HUES6 (cell line): ENCODE measurements at regions not wholly inside any gene's neighbourhood (a gene's known extent, or its start where the extent isn't known, plus 50 kb on each side); places are given as distances from the start of the nearest gene placed in this dataset.

Source experiments
- H3K27ac ChIP-seq: 2 replicates; pipeline ENCODE4 v1.7.0; 2013; ENCODE audit warnings: low read depth, mild to moderate bottlenecking, low read length, inconsistent platforms
- H3K27me3 ChIP-seq: 2 replicates; pipeline ENCODE4 v1.6.1; 2013; ENCODE audit warnings: low read length; ENCODE audit not compliant: control insufficient read depth, insufficient read depth
- H3K36me3 ChIP-seq: 2 replicates; pipeline ENCODE4 v1.6.1; 2013; ENCODE audit warnings: low read length; ENCODE audit not compliant: control insufficient read depth, insufficient read depth
- H3K4me1 ChIP-seq: 2 replicates; pipeline ENCODE4 v1.6.1; 2013; ENCODE audit warnings: low read length; ENCODE audit not compliant: control insufficient read depth, insufficient read depth
- H3K4me3 ChIP-seq: 2 replicates; pipeline ENCODE4 v1.5.1; 2013; ENCODE audit warnings: low read depth, low read length
- H3K9ac ChIP-seq: one replicate; pipeline ENCODE4 v1.6.1; 2013; ENCODE audit warnings: mild to moderate bottlenecking, low read length
- H3K9me3 ChIP-seq: 2 replicates; pipeline ENCODE4 v1.6.1; 2013; ENCODE audit warnings: low read depth, low read length; ENCODE audit not compliant: control insufficient read depth, insufficient read depth

DNA sequence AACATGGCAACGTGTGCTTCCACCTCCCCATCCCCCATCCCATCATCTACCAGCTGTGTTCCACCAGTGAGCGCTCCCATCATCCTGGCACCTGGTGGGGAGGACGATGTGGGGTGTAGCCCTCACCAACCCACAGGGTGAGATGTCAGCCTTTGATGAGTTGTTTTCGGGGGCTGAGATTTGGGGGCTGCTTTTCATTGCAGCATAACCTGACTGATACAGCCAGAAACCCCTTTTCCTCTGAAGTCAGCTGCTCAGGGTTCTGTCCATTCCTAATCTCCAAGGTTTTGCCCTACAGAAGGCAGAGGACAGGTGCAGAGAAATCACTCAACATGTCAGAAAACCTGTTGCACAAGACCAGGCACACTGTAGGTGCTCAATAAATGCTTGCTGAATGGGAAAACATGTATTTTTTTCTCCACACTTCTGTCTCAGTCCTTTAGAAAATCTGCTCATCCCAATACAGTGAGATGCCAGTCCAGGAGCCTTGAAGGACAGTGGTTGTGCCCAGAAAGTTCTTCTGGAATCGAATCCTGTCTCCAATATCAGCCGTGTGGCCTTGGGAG is 239.8 kb downstream of the RBM19 start:
- no peak overlapping the region for H3K27ac ChIP-seq
- H3K9ac ChIP-seq = no peak overlapping the region
- no peaks in the 10 kb centered on the region for H3K36me3 ChIP-seq

DNA sequence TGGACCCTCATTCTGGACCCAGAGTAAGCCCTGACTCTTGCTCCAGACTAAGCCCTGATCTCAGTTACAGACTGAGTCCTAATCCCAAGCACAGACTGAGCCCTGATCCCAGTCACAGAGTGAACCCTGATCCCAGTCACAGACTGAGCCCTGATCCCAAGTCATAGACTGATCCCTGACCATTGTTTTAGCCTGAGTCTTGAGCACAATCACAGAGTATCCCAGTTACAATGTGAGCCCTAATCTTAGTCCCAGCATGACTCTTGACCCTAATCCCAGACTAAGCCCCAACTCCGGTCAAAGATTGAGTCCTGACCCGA is 240.6 kb downstream of the RBM19 start:
- peaks cover 6% of the 10 kb centered on the region; the same call in 1 of the 2 replicates for H3K4me1 ChIP-seq
- H3K4me3 ChIP-seq = no peak overlapping the region
- peaks cover 9% of the 10 kb centered on the region for H3K9me3 ChIP-seq
- no peaks in the 10 kb centered on the region for H3K36me3 ChIP-seq
- no peak overlapping the region for H3K27ac ChIP-seq
- peaks cover 10% of the 10 kb centered on the region for H3K27me3 ChIP-seq
- H3K9ac ChIP-seq = no peak overlapping the region

More for the DNA sequence above, 239.8 kb downstream of the RBM19 start:
- Histone ChIP-seq H3K4me1 (no peaks in the 10 kb centered on the region; the same call in 1 of the 2 replicates), H3K27me3 (peaks cover 15% of the 10 kb centered on the region), H3K4me3 (no peak overlapping the region), H3K9me3 (peaks cover 9% of the 10 kb centered on the region)

DNA sequence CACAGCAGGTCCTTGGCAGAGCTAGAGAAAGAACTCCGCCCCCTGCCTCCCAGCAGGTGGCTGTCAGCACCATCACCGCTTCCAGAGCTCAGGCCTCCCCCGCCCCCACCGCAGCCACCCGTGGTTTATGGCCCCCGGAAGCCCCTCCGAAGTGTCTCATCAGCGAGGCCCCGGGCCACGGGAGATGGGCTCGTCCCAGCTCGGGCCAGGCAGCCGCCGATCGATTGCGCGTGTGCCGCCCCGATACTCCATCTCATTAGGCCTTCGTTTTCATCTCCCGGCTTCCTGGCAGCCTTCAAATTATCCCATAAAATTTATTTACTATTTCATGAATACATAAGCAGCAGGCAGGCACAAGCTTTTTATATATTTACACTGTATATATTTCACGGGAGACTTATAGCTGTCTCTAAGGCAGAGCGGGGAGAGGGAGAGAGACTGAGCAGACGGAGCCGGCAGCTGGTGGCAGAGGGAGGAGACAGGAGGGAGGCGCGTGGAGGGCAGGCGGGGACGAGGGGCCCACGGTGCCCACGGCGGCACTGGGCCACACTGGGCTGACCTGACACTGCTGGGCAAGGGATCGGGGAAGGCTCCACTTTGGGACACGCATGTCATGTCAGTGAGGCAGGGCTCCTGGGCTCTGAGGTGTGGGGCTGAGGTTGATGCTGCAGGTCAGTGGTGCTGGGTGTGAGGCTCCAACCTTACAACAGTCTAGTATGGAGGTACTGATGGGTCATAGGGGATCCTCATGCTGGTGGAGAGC is 241.2 kb downstream of the RBM19 start:
- Histone ChIP-seq H3K9ac (no peak overlapping the region), H3K27ac (no peak overlapping the region), H3K4me1 (peaks cover 9% of the 10 kb centered on the region; the same call in 1 of the 2 replicates), H3K4me3 (no peak overlapping the region), H3K36me3 (no peaks in the 10 kb centered on the region), H3K9me3 (peaks cover 9% of the 10 kb centered on the region), H3K27me3 (peaks cover 8% of the 10 kb centered on the region)

DNA sequence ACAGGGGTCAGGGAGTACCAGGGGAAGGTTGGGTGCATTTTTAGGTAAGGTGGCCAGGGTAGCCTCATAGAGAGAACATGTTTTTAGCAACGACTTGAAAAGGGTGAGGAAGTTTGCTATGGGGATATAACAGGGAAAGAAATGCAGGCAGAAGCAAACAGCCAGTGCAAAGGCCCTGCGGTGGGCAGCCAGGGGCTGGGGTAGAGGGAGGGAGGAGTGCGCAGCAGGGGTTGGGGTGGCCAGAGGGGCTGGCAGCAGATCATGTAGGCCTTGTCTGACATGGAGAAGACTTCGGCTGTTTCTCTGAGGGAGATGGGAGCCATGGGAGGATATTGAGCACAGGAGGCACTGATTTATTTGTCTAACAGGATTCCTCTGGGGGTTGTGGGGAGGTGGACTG is 242.5 kb downstream of the RBM19 start:
- Histone ChIP-seq H3K9me3 (peaks cover 9% of the 10 kb centered on the region), H3K4me1 (peaks cover 9% of the 10 kb centered on the region; the same call in 1 of the 2 replicates), H3K9ac (no peak overlapping the region), H3K27ac (no peak overlapping the region), H3K36me3 (no peaks in the 10 kb centered on the region), H3K27me3 (0 out of 2 replicates have a peak, but pooled peaks cover 4% of the 10 kb centered on the region), H3K4me3 (no peak overlapping the region)

DNA sequence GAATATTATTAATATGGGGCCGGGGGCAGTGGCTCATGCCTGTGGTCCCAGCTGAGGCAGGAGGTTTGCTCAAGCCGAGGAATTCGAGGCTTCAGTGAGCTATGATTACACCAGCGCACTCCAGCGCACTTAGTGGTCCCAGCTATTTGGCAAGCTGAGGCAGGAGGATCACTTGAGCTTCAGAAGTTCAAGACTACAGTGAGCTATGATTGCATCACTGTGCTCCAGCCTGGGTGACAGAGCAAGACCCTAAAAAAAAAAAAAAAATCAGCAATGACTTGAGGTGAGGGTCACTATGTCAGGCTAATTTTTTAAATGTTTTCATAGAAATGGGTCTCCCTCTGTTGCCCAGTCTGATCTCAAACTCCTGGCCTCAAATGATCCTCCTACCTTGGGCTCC is 243.4 kb downstream of the RBM19 start:
- Histone ChIP-seq H3K36me3 (no peaks in the 10 kb centered on the region), H3K4me1 (peaks cover 9% of the 10 kb centered on the region; the same call in 1 of the 2 replicates), H3K9ac (no peak overlapping the region), H3K4me3 (no peak overlapping the region), H3K27ac (no peak overlapping the region), H3K9me3 (peaks cover 9% of the 10 kb centered on the region), H3K27me3 (0 out of 2 replicates have a peak, but pooled peaks cover 4% of the 10 kb centered on the region)

DNA sequence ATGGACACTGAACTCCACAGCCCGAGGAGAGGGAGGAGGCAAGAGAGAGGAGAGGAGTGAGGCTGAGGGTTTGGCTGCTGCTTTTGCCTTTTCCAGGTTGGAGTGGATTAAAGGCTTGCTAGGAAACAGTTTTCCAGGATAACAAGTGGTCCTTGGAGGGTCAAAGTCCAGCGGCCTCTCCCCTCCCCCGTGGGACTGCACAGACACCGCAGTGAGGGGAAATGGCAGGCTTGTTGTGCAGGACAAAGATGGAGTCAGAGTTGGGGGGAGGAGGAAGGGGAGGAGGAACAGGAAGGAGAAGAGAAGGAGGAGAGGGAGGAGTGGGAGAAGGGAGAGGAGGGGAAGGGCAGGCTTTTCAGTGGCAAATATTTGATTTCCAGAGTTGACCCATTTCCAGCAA is 245.5 kb downstream of the RBM19 start:
- Histone ChIP-seq H3K9ac (no peak overlapping the region), H3K36me3 (no peaks in the 10 kb centered on the region), H3K27ac (no peak overlapping the region), H3K4me3 (no peak overlapping the region), H3K27me3 (0 out of 2 replicates have a peak, but pooled peaks cover 4% of the 10 kb centered on the region), H3K9me3 (no peaks in the 10 kb centered on the region), H3K4me1 (peaks cover 9% of the 10 kb centered on the region; the same call in 1 of the 2 replicates)

DNA sequence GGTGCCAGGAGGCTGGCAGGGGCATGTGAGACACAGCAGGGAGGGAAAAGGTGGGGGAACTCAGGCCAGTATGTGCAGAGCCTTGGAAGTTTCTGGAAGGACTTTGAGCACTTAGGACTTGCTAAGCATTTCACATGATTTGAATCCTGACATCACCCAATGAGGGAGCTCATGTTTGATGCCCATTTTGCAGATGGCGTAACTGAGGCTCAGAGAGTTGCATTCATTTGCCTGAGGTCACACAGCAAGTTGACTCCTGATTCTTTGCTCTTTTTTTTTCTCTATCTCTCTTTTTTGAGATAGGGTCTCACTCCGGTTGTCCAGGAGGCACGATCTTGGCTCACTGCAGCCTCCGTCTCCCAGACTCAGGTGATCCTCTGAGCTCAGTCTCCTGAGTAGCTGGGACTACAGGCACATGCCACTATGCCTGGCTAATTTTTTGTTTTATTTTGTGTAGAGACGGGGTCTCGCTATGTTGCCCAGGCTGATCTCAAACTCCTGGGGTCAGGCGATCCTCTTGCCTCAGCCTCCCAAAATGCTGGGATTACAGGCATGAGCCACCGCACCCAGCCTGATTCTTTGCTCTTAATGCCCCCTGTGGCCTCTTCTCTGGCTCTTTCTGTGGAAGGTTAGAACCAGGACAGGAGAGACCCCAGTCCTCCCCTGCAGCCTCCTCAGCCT is 246.1 kb downstream of the RBM19 start:
- Histone ChIP-seq H3K27ac (no peak overlapping the region), H3K27me3 (0 out of 2 replicates have a peak, but pooled peaks cover 6% of the 10 kb centered on the region), H3K9me3 (no peaks in the 10 kb centered on the region), H3K9ac (no peak overlapping the region), H3K4me3 (no peak overlapping the region), H3K36me3 (no peaks in the 10 kb centered on the region), H3K4me1 (peaks cover 9% of the 10 kb centered on the region; the same call in 1 of the 2 replicates)

DNA sequence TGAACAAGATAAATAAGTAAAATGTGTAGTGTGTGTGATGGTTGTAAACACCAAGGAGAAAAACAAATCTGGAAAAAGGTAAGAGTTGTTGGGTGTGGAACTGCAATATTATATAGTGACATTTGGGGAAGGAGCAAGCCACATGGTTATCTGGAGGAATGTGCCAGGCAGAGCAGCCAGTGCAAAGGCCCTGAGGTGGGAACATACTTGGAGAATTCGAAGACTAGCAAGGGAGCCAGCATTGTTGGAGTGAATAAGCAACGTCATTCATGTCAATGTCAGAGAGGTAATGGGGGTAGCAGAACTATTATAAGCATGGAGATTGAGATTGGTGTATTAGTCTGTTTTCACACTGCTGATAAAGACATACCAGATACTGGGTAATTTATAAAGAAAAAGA is 241.5 kb upstream of the LHX5 start:
- H3K9ac ChIP-seq = no peak overlapping the region

DNA sequence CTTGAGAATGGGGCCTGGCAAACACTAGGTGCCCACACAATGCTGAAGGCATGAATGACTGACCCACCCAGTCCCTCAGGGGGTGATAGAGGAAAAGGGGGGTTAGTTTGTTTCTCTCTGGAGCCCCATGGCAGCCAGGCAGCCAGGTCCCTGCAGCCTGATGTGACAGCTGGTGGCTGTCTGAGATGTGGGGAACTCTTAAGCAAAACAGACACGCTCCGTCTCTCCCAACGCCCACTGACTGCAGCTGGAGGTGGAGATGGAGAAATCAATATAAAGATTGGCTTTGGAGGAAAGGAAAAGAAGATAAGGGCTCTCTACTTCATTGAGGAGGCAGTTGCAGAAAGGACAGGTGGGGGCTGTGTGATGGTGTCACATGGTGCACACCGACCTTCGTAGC is 240.8 kb upstream of the LHX5 start:
- H3K9me3 ChIP-seq = peaks cover 3% of the 10 kb centered on the region; the same call in 1 of the 2 replicates
- H3K9ac ChIP-seq = no peak overlapping the region
- no peaks in the 10 kb centered on the region for H3K4me1 ChIP-seq
- H3K36me3 ChIP-seq = no peaks in the 10 kb centered on the region
- no peak overlapping the region for H3K4me3 ChIP-seq
- H3K27ac ChIP-seq = no peak overlapping the region
- 0 out of 2 replicates have a peak, but pooled peaks cover 5% of the 10 kb centered on the region for H3K27me3 ChIP-seq

More for the DNA sequence above, 241.5 kb upstream of the LHX5 start:
- Histone ChIP-seq H3K9me3 (peaks cover 3% of the 10 kb centered on the region; the same call in 1 of the 2 replicates), H3K27me3 (0 out of 2 replicates have a peak, but pooled peaks cover 5% of the 10 kb centered on the region), H3K36me3 (no peaks in the 10 kb centered on the region), H3K27ac (no peak overlapping the region), H3K4me1 (no peaks in the 10 kb centered on the region), H3K4me3 (no peak overlapping the region)

DNA sequence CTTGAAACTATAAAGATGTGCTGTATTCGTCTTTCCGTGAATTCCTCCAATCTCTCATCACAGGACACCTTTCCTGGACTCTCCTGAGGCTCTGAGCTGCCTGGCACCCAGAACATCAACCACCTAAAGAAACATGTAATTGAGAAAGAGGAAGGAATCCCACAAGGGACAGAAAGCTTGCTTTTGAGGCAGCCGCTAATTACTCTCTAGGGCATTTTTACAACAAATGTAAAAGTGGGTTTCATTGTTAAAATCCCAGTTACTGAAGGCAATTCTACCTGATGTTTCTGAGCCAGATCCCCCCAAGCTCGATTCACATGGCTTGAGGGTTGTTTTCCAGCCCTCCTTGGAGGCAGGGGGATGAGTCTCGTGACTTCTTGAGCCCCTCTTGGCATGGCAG is 238.5 kb upstream of the LHX5 start:
- Histone ChIP-seq H3K9ac (no peak overlapping the region), H3K4me1 (no peaks in the 10 kb centered on the region), H3K36me3 (no peaks in the 10 kb centered on the region), H3K9me3 (peaks cover 3% of the 10 kb centered on the region; the same call in 1 of the 2 replicates), H3K27ac (no peak overlapping the region), H3K27me3 (peaks cover 5% of the 10 kb centered on the region; the same call in 1 of the 2 replicates), H3K4me3 (no peak overlapping the region)

DNA sequence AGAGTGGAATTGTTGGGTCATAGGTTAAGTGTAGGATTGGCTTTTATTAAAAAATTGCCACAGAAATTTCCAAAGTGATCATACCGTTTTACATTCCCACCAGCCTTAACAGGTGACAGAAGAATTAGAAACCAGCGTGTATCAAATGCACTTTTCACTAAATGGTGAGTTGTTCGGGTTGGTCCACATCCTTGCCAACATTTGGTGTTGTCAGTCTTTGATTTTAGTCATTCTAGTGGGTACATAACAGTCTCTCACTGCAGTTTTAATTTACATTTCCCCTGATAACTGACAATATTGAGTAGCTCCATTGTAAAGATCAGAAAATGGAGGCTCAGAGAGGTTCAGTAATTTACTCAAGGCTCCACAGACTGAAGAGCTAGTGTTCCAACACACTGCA is 237.8 kb upstream of the LHX5 start:
- peaks cover 3% of the 10 kb centered on the region; the same call in 1 of the 2 replicates for H3K9me3 ChIP-seq
- H3K36me3 ChIP-seq = no peaks in the 10 kb centered on the region
- H3K4me3 ChIP-seq = no peak overlapping the region
- H3K9ac ChIP-seq = no peak overlapping the region
- H3K4me1 ChIP-seq = no peaks in the 10 kb centered on the region
- H3K27ac ChIP-seq = no peak overlapping the region
- peaks cover 5% of the 10 kb centered on the region; the same call in 1 of the 2 replicates for H3K27me3 ChIP-seq
